LoVo (cell line): ENCODE measurements at regions not wholly inside any gene's neighbourhood (a gene's known extent, or its start where the extent isn't known, plus 50 kb on each side); places are given as distances from the start of the nearest gene placed in this dataset.
A peak's percentile ranks its signal among the peaks of the same experiment; 100 is the strongest.

Source experiments
- DNase-seq: peaks from one replicate; pipeline ENCODE4 v3.0.0-alpha.2; 2016; ENCODE audit warnings: low spot score

DNA sequence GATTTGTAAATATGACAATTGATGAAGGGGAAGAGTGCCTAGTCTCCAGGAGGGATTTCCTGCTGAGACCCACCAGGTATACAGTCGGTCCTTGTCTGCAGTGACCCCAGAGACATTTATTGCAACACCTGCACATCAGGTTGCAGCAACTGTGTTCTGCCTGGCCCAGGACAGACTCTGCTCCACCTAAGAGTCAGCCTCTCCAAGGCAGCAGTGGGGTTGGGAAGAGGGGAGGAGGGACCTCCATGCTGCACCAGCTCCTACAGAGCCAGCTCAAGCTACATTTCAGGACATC lies 120.4 kb upstream of the IRF2BP2 start:
- no peak for DNase-seq

GRCh38 chr1:234729561-234730474 lies 119.8 kb upstream of the IRF2BP2 start:
- no peak for DNase-seq

DNA sequence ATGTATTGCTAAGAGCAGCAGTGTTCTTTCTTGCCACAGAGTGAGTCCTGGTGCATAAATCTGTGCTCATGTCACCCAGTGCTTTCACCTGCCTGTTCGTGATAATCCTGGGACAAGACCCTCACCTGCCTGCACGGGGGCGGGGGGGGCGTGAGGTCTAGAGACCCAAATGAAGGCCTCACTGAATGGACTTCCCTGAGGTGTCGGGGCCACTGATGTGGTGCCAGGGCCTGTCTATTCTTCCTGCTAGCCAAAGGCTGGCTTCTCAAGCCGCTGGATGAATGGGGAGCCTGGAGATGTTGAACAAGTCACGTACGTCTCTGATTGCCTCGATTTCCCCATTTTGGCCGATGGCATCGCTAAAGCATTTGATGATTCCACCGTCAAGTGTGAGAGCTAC lies 118.8 kb upstream of the IRF2BP2 start:
- no peak for DNase-seq

GRCh38 chr1:234727018-234727940 lies 117.3 kb upstream of the IRF2BP2 start:
- DNase-seq, result no peak

GRCh38 chr1:234726359-234726943 lies 116.5 kb upstream of the IRF2BP2 start:
- DNase-seq, result no peak

DNA sequence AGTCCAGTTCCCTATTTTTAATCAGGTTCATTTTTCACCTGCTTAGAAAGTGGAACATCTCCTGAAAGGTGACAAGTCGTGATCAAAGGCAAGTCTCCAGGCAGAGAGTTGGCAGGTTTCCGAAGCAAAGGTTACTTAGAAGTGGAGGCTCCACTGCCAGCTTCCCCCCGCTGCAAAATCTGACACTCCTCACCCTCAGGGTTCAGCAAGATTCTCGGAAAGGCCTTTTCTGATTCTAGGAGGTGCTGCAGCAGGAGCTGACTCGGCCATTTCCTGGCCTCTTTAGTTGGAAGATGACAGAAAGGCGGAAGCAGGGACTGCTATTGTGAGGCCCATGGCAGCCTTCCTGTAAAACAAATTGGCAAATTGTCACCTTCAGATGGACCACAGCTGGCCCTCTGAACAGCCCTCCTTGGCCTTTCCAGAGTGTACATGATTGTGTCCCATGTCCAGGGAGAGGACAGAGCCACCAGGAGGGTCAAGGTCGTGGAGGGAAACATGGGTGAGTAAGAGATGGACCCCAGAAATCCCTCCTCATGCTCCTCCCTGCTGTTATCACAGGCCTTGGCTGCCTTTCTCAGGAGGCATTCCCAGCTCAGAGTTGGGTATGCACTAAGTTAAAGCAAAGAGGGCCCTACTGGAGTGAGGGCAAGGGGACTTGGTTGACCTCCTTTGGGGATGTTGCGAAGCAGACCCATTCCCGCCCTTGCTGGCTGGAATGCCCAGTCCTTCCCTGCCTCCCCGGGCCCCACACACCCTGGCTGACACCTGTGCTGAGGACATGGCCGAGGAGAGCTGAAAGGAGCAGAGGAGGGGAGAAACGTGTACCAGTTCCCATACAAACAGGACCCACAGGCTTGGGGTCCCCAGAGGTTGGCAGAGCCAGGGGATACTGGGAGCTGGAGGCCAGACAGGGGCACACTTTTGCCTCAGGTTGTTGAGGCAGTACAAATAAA lies 115.5 kb upstream of the IRF2BP2 start:
- DNase-seq, result no peak

DNA sequence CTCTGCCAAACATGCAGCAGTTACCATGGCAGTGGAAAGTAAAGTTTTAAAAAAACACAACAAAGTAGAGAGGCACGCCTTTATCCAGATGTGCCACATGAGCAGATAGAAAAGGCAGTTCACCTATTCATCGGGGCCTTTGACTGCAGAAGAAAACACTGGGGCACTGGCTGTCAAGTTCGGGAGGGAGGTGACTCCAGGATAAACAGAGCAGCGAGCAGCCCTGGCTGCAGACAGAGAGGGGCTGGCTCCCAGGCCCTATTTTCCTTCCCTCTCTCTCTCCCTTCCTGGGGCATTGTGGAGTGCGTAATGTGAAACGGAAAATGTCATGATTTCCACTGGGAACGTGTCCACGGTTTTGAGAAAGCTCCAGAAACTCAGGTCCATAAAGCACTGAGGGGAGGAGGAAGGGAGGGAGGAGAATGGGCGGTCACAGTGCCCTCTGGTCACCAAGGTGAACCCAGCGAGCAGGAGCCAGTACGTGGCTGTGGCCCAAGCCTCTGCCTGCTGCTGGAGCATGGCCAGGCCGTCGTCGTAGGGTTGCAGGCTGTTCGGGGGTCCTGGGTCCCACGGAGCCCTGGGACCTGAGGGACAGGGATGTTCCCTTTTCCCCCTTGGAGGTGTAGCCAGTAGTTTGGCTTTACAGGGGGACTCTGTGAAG lies 114.7 kb upstream of the IRF2BP2 start:
- peak; percentile 35 for DNase-seq

DNA sequence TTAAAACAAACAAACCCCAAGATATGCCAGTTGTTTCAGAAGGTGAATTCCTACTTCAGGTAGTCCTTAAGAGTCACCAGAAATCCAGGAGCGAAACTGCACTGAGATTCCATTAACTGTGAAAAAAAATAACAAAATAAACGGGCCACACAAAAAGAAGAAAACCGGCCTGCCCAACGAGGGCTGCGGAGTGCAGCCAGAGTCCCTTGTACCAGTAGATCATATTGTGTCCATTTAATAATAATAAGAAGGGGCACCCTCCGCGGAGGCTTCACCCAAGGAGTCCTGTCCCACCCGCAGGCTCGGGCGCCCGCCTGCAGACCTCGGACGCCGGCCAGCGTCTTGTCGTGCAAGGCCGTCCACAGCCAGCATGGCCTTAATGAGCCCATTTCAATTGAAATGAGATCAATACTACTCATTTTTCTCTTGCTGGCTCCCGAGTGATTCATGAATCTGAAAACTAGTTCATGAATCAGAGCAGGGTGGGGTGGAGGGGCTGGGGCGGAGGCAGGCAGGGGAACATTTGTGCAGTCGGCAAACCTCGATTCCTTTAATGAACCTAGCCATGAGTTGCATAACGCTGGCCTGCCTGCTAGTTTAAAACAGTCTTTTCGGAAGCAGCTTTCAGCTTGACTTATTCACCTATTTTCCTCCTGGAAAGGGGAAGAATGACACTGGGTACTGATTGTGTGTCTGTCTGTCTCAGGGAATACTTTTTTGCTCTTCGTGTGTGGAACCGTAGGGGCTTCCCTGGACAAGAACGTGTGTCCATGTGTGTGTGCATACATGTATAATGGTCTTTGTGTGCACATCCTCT lies 113.1 kb upstream of the IRF2BP2 start:
- peak; percentile 58 for DNase-seq

DNA sequence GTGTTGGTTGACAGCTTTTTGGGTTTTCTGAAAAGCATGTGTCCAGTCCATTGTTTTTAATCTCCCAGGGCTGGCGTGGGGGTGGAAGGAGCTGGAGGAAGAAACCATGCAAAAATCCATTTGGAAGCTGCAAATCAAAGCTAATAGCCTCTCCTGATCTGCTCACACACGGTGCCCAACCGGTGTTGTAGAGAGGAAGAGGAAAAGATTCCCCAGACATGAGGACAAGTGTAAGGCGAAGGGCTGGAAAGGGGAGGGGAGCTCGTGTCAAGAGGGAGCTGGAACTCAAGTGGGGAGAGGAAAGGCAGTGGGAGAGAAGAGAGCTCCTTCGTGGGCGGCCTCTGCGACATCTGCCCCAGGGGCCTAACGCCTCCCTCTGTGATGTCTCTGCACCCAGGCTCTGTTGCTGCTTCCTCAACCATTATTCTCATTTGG lies 112.3 kb upstream of the IRF2BP2 start:
- no peak for DNase-seq

DNA sequence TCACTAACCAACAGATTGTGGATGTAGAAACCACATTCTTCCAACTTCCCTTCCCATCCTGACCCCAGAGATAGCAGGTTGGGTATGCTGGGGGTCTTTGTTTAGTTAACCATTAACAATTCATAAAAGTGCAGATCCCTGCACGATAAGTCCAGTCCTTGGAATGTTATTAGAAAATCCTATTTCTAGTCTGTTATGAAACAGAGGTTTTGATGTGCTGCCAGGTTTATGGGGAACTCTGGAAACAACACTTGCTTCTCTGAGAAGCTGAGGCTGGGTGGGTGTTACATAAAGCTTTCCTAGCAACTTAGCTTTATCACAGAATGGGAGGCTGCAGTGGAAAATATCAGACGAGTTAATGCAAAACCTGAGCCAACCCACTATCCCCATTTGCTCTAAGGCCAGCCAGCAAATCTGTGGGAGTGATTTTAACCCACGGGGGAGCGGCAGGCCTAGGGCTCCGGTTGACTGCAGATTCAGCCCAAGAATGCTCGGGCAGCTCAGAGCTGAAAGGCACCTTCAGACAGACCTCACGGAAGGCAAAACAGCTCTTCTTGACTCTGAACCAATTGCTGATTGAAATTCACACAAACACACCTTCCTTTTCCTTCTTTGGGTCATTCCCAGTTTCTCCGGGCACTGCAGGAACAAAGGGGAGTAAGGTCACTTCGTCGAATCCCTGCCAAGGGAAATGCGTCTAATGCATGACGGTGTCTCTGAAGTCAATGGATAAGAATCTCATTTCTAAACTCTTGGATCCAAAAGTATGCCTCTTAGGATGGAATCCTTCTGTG lies 111.7 kb upstream of the IRF2BP2 start:
- DNase-seq, result no peak

DNA sequence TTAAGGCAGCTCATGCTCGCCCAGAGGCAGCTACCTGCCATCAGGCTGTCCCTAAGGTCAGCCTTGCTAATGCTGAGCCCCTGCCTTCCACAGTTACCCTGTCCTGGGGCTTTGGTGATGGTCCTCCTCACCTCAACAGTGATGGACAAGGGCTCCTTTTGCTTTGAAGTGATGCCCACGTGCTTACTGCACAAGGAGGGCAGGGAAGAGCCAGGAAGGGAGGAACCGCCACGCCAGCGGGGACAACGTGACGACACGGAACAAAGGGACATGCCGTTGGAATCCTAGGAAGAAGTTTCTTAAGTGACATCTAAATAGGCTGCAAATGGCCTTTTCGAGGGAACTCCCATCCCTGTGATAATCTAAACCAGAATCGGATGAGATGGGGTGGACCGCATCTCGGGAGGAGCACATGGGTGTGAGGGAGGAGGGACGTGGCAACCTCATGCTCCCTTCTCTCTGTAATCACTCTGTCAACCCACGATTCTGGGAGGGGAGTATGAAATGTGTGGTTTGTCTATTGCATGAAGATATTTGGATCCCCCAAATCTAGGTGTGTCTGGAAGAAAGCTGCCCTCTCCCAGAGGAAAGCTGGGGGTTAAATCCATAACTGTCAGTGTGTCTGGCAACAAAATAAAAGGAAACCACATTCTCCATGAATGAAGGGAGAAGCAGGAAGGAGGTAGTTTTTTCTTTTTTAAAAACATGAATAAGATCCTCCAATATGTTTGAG lies 110.9 kb upstream of the IRF2BP2 start:
- DNase-seq, result no peak

DNA sequence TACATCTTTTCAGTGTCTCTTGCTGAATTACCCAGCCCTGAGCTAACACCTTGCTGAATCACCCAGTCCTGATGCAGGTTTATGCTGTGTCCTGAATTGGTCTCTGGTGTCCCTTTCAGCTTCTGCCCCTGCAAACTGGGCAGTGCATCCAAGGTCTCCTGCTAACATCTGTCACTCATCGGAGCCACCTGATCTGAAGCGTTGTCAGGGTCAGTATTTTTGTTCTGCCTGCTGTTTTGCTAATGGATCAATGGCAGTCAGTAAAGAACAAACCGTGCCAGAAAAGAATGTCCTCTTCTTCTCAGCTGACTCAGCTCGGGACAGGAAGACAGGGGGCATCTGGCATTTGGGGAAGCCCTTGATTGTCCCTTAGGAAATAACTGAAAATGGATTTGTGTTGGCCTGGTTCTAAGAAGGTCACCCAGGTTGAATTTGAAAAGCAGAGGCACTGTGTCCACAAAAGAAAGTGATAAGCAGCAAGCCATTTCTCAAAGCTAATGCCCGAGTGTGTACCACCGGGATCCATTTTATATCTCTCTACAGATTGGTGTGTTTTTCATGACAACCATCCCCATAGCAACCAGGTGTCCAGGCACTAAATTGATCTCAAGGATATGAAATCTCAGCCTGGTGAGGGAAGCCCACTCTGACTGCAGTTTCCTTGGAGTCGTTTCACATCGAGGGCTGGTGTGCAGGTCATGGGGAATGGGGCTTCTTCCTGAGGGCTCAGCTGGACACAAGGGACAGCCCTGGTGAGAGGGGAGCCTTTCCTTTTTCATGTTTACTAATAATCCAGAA lies 109.7 kb upstream of the IRF2BP2 start:
- no peak for DNase-seq

- DNase-seq, result no peak
Observed at GRCh38 chr1:234718496-234719453, 108.8 kb upstream of the IRF2BP2 start.

DNA sequence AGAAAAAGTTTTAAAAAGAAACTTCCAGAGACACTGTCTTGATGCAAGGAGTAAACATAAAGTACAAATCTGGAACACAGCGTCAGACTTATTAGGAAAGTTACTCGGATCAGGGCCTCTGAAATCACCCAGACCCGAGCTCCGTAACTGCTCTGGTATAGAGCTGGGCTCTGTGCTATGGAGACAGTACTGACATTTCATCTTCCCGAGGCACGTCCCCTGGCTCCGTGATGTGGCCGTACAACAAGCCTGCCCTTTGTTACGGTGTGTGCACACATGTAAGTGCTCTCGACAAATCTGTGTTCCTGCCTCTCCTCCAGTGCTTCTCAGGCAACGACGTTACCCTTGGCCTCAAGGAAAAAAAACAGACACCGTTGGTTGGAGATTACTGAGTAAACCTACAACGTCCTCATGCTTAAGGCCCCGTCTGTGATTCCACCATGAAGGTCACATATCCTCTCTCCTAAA lies 107.0 kb upstream of the IRF2BP2 start:
- DNase-seq, result no peak

DNA sequence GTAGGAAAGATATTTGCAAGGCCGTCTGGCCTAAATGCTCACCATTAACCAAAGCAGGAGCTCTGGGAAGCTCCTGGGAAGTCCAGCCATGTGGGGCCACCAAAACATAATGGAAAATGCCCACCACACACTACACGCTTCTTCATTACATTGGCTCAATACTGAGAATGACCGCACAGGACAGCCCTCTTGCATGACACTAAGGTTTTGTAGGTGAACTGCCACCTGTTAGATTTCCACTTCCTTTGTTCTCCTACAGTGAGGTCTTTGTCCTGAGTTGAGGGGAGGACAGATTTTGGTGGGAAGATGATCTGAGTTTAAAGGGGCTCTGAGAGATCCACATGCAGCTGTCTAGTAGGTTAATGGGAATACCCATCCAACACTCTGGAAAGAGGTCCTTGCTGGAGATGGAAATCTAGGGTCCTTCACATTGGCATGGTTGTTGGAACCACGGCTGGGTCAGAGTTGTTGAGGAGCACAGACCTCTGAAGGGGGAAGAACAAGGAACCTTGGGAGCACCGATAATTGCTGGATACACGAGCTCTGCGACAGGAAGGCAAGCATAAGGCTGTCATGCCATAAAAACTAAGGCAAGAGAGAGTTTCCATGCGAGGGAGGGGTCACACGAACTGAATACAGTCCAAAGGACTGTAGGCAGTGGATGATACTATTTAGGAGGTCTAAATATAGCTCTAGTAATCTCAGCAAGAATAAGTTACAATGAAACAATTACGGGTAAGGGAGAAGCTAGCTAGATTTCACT lies 105.5 kb upstream of the IRF2BP2 start:
- DNase-seq, result no peak

- no peak for DNase-seq
Observed at GRCh38 chr1:234713859-234714258, 103.9 kb upstream of the IRF2BP2 start.
